GM13976 (cell line): ENCODE measurements at regions not wholly inside any gene's neighbourhood (a gene's known extent, or its start where the extent isn't known, plus 50 kb on each side); places are given as distances from the start of the nearest gene placed in this dataset.
"Not testable (repeated sequence)": the region's sequence is repeated elsewhere in the genome, so short reads cannot be mapped to it uniquely, and the experiment has no call there.

Experiments used
- DNase-seq: peaks from one replicate; pipeline ENCODE4 v3.0.0; 2012; ENCODE audit warnings: low spot score
- in situ Hi-C: fragments of 300-500 bp; cut with MboI; formaldehyde crosslinking; loops from one replicate; pipeline ENCODE4 v1.12.0; 2022; ENCODE audit warnings: low sequenced_read_pairs, mixed read lengths, inconsistent platforms; ENCODE audit not compliant: unreplicated experiment
- TF ChIP-seq, protein P1 (sequence below): IDR thresholded peaks from 2 replicates; pipeline ENCODE4 v1.5.1; 2012; ENCODE audit warnings: borderline replicate concordance, mild to moderate bottlenecking; ENCODE audit not compliant: insufficient read depth; ENCODE audit errors: extremely low read depth, missing control alignments, control extremely low read depth

DNA sequence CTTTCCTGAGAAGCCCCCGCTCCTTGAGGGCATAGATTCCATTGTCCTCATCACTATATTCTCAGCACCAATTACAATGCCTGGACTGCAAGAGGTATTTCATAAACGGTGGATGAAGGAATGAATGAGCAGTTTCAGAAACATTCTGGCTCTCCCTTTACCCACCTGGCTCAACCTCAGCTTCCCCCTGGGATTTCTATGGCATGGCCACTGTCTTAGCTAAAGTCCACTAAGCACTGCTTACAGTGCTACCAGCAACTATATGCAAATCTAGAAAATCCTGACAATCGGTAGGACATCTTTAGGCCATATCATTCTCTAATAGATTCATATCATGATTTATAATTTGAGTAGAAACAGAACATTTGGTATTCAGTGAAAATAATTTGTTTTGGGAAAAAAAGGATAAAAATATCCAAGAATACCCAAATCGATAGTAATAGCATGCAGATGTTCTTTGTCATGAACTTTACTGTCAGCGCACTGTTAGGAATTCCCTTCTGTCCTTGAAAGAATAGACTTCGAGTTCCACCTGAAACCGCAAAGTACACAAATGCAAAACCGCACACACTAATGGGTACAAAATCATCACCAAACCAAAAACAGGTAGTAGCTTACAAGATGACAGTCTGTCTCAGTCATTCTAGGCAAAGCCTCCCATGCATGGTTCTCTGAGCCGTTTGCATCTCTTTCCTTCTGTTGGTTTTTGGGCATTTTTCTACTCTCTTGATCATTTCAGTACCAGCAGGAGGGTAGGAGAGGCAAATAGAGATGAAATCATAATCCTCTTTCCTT lies 303.6 kb upstream of the ID2 start:
- in situ Hi-C loops: no loop called here
- no peak for DNase-seq
- TF ChIP-seq, protein P1, sequence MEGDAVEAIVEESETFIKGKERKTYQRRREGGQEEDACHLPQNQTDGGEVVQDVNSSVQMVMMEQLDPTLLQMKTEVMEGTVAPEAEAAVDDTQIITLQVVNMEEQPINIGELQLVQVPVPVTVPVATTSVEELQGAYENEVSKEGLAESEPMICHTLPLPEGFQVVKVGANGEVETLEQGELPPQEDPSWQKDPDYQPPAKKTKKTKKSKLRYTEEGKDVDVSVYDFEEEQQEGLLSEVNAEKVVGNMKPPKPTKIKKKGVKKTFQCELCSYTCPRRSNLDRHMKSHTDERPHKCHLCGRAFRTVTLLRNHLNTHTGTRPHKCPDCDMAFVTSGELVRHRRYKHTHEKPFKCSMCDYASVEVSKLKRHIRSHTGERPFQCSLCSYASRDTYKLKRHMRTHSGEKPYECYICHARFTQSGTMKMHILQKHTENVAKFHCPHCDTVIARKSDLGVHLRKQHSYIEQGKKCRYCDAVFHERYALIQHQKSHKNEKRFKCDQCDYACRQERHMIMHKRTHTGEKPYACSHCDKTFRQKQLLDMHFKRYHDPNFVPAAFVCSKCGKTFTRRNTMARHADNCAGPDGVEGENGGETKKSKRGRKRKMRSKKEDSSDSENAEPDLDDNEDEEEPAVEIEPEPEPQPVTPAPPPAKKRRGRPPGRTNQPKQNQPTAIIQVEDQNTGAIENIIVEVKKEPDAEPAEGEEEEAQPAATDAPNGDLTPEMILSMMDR: no peak

DNA sequence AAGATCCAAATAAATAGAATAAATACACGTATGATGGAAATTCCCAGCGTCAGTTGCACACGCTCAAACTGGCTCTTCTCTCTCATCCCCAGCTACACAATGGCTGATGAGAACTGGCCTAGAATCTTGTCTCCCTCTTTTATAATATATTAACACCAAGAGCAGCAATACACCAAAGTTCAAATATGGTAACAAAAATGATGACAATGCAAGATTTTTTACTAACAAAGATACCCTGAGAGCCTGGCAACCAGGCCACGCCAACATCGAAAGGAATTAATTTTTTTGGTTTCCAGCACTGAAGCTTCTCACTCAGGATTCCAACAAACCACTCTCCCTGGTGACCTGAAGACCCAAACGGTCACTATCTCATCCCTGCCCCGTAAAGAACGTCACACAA lies 302.7 kb upstream of the ID2 start:
- in situ Hi-C loops: no loop called here
- TF ChIP-seq, protein P1: no peak
- no peak for DNase-seq

DNA sequence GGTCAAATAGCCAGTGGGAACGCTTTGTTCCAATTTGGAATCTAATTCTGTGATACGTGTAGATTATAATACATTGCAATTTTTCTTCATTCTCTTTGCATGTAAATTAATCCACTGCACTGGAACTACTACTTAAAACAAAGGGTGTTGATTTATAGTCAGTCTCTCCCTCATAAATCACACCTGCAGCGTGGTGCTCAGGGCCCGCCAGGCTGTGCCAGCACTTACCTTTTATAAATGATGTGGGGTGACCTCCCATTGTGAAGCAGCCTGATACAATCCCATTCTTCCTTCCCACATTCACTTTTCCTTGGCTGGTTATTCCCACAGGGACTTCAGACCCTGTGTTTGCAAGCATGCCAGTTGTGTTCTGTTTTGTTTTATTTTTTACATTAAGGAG lies 302.3 kb upstream of the ID2 start:
- in situ Hi-C loops: no loop called here
- TF ChIP-seq, protein P1: no peak
- DNase-seq: no peak

DNA sequence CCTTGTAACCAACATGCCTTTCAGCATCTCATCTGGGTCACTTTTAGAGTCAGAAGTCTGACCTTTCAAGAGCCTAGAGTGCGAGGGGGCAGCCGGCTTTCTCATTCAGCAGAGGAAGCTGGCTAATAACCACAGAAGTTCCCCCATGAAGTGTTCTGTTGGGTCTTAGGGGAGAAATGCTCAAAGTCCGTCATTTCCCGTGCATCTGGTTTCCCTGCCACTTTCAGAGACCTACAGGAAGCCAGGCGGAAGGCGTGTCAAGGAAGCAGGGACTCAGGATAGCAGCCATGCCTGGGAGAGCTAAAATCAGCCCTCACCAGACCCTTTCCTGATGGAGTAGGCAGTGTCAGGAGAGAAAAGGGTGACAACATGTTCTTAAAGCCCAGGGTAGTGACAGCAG lies 301.8 kb upstream of the ID2 start:
- in situ Hi-C loops: no loop called here
- DNase-seq: no peak

DNA sequence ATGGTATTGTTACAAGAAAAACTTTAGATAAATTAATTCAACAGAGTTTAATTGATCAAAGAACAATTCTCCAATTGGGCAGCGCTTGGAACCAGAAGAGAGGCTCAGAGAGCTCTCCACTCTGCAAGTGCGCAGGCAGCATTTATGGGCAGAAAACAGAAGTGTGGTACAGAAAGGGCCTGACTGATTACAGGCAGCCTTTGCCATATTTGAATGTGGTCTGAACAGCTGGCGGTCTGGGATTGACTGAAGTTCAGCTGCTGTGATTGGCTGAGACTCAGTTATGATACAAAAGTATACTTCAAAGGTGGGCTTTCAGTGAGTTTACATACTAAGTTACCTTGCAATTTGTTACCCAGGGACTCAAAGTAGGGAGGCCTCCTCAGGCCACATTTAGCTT lies 301.3 kb upstream of the ID2 start:
- no peak for DNase-seq
- TF ChIP-seq, protein P1: no peak
- in situ Hi-C loops: no loop called here

More for the DNA sequence above, 301.8 kb upstream of the ID2 start:
- TF ChIP-seq, protein P1: no peak

DNA sequence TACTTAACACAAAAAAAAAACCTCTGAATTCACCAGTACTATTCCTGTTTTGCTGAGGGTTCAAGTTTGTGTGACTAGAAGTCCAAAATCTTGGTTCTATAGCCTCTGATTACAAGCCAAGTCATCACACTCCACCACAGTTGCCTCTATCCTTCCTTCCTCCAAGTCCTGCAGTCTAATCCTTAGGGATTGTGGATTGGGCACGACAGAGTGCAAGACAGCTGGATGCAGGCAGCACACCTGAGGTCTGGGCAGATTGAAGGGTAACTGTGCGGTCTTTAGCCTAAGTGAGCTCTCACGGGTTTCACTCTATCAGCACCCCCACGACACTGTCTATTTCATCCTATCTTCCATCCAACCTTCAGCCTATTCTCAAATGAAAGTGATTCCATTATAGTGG lies 299.4 kb upstream of the ID2 start:
- DNase-seq: no peak
- in situ Hi-C loops: no loop called here
- TF ChIP-seq, protein P1: no peak

DNA sequence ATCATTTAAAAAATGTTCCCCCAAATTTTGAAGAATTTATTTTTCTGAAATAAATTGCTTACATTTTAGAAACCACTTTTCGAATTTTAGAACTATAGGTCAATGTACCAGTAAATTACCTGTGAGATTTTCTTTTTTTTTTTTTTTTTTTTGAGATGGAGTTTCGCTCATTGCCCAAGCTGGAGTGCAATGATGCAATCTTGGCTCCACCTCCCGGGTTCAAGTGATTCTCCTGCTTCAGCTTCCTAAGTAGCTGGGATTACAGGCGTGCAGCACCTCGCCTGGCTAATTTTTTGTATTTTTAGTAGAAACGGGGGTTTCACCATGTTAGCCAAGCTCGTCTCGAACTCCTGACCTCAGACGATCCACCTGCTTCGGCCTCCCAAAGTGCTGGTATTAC lies 295.1 kb upstream of the ID2 start:
- DNase-seq, in situ Hi-C loops: not testable (repeated sequence)
